Thyroid gland (tissue), 4 donors: ENCODE measurements at regions not wholly inside any gene's neighbourhood (a gene's known extent, or its start where the extent isn't known, plus 50 kb on each side); places are given as distances from the start of the nearest gene placed in this dataset.

Experiments
- POLR2A ChIP-seq, 2 donors: fragments of 450-650 bp; IDR thresholded peaks; one replicate each; pipeline ENCODE4 v1.6.1; 2017; ENCODE audit warnings: antibody characterized with exemption in 2 of 2, mild to moderate bottlenecking in 2 of 2, moderate library complexity in 1 of 2
- TF ChIP-seq, protein P1 (sequence below), 6 experiments: fragments of 200-600 bp in 3 of 6; fragments of 450-650 bp in 3 of 6; sonication (generic) in 3 of 6; IDR thresholded peaks; one replicate each; pipeline ENCODE4 v1.5.1; 2016 to 2019; ENCODE audit warnings: antibody characterized with exemption in 6 of 6, mild to moderate bottlenecking in 2 of 6, inconsistent platforms in 1 of 6, moderate library complexity in 1 of 6

- TF ChIP-seq, protein P1, sequence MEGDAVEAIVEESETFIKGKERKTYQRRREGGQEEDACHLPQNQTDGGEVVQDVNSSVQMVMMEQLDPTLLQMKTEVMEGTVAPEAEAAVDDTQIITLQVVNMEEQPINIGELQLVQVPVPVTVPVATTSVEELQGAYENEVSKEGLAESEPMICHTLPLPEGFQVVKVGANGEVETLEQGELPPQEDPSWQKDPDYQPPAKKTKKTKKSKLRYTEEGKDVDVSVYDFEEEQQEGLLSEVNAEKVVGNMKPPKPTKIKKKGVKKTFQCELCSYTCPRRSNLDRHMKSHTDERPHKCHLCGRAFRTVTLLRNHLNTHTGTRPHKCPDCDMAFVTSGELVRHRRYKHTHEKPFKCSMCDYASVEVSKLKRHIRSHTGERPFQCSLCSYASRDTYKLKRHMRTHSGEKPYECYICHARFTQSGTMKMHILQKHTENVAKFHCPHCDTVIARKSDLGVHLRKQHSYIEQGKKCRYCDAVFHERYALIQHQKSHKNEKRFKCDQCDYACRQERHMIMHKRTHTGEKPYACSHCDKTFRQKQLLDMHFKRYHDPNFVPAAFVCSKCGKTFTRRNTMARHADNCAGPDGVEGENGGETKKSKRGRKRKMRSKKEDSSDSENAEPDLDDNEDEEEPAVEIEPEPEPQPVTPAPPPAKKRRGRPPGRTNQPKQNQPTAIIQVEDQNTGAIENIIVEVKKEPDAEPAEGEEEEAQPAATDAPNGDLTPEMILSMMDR (IDR thresholded peaks at IDR 0.05) = no peak
- no peak for TF ChIP-seq POLR2A (IDR thresholded peaks at IDR 0.05)
Observed at GRCh38 chr10:128316121-128316726, 190.0 kb upstream of the MKI67 start.
